Keratinocyte (primary cell): ENCODE measurements at regions not wholly inside any gene's neighbourhood (a gene's known extent, or its start where the extent isn't known, plus 50 kb on each side); places are given as distances from the start of the nearest gene placed in this dataset.

Experiments used
- DNase-seq: peaks from one replicate; pipeline ENCODE4 v3.0.0-alpha.2; 2011; ENCODE audit warnings: low read depth, missing footprints, low spot score
- FAIRE-seq: peaks from 2 replicates; lab custom pipeline; 2011; peaks lifted over from hg19 to GRCh38; lab: Jason Lieb, UNC
- H2AFZ ChIP-seq: 2 replicates; pipeline ENCODE4 v1.6.0; 2012; ENCODE audit warnings: low read length, control low read depth, inconsistent platforms; ENCODE audit not compliant: control insufficient read depth
- H3K27ac ChIP-seq: 2 replicates; pipeline ENCODE4 v1.5.1; 2011; ENCODE audit warnings: low read length; ENCODE audit not compliant: control insufficient read depth, insufficient read depth
- H3K27me3 ChIP-seq: 3 replicates; pipeline ENCODE4 v1.6.0; 2011; ENCODE audit warnings: low read length; ENCODE audit not compliant: control insufficient read depth, insufficient read depth; ENCODE audit errors: extremely low read depth
- H3K36me3 ChIP-seq, 2 experiments: 2 replicates in 1 of 2; 3 replicates in 1 of 2; pipeline ENCODE4 v1.5.1; 2011; ENCODE audit warnings: low read length in 2 of 2, mild to moderate bottlenecking in 1 of 2; ENCODE audit not compliant: control insufficient read depth in 2 of 2, insufficient read depth in 2 of 2; ENCODE audit errors: extremely low read depth in 1 of 2
- H3K4me1 ChIP-seq: 3 replicates; pipeline ENCODE4 v1.5.1; 2011; ENCODE audit warnings: low read length; ENCODE audit not compliant: control insufficient read depth, insufficient read depth; ENCODE audit errors: extremely low read depth
- H3K4me2 ChIP-seq: 3 replicates; pipeline ENCODE4 v1.6.0; 2011; ENCODE audit warnings: low read depth, low read length; ENCODE audit not compliant: control insufficient read depth, insufficient read depth; ENCODE audit errors: extremely low read depth
- H3K4me3 ChIP-seq, 3 experiments: fragments of 200-600 bp in 1 of 3; sonication (generic) in 1 of 3; 2 replicates in 2 of 3; 3 replicates in 1 of 3; pipeline ENCODE4 v1.5.1; 2011 to 2016; ENCODE audit warnings: low read length in 3 of 3, mild to moderate bottlenecking in 3 of 3, control low read depth in 2 of 3, inconsistent platforms in 1 of 3, low read depth in 1 of 3, mixed read lengths in 1 of 3, mixed run types in 1 of 3, moderate library complexity in 1 of 3; ENCODE audit not compliant: control insufficient read depth in 2 of 3, insufficient read depth in 2 of 3; ENCODE audit errors: extremely low read depth in 1 of 3
- H3K79me2 ChIP-seq: 2 replicates; pipeline ENCODE4 v1.6.0; 2012; ENCODE audit warnings: low read length; ENCODE audit not compliant: control insufficient read depth, insufficient read depth
- H3K9ac ChIP-seq: 3 replicates; pipeline ENCODE4 v1.6.0; 2011; ENCODE audit warnings: low read length; ENCODE audit not compliant: control insufficient read depth, insufficient read depth; ENCODE audit errors: extremely low read depth
- H3K9me1 ChIP-seq: 3 replicates; pipeline ENCODE4 v1.6.0; 2011; ENCODE audit warnings: low read length; ENCODE audit not compliant: control insufficient read depth, insufficient read depth; ENCODE audit errors: extremely low read depth
- H3K9me3 ChIP-seq: 2 replicates; pipeline ENCODE4 v1.5.1; 2012; ENCODE audit warnings: low read depth, low read length; ENCODE audit not compliant: control insufficient read depth
- H4K20me1 ChIP-seq: 3 replicates; pipeline ENCODE4 v1.6.0; 2011; ENCODE audit warnings: low read length; ENCODE audit not compliant: control insufficient read depth, insufficient read depth; ENCODE audit errors: extremely low read depth
- CTCF ChIP-seq, 3 experiments: IDR thresholded peaks in 1 of 3; conservative IDR thresholded peaks in 1 of 3; optimal IDR thresholded peaks in 1 of 3; 2 replicates in 2 of 3; 3 replicates in 1 of 3; pipeline versions ENCODE3 to v1.5.1; 2011; ENCODE audit warnings: low read length in 3 of 3, mild to moderate bottlenecking in 3 of 3, moderate library complexity in 2 of 3, control low read depth in 1 of 3, inconsistent platforms in 1 of 3; ENCODE audit not compliant: insufficient read depth in 2 of 3; ENCODE audit errors: extremely low read depth in 1 of 3
- EZH2 ChIP-seq: IDR thresholded peaks from one replicate; pipeline ENCODE4 v1.6.1; 2012; ENCODE audit warnings: inconsistent platforms, mild to moderate bottlenecking, low read length, moderate library complexity
- dilution Hi-C: fragments of 300-500 bp; cut with MboI; formaldehyde crosslinking; loops from one replicate; pipeline ENCODE4 v1.7.0; 2020; ENCODE audit warnings: low sequenced_read_pairs; ENCODE audit not compliant: extremely low pct_ligation_motif_present

- no peaks in the 10 kb centered on the region for H3K27me3 ChIP-seq
- no peaks in the 10 kb centered on the region for H3K9me1 ChIP-seq
- no peak overlapping the region for H3K27ac ChIP-seq
- DNase-seq = no peak
- H3K4me3 ChIP-seq = no peak overlapping the region
- no peaks in the 10 kb centered on the region for H3K9me3 ChIP-seq
- H3K9ac ChIP-seq = no peak overlapping the region
- H3K4me1 ChIP-seq = no peaks in the 10 kb centered on the region
- no peak overlapping the region for H2AFZ ChIP-seq
- TF ChIP-seq EZH2 = no peak
- TF ChIP-seq CTCF (optimal IDR thresholded peaks at IDR 0.05 in 1 of 3, IDR thresholded peaks at IDR 0.05 in 1 of 3, conservative IDR thresholded peaks at IDR 0.05 in 1 of 3; ENCODE audit: extremely low read depth in 1 of 3, insufficient read depth in 2 of 3, low read length in 3 of 3) = no peak
- H3K36me3 ChIP-seq = no peaks in the 10 kb centered on the region
- dilution Hi-C loops = no loop called here
- no peaks in the 10 kb centered on the region for H4K20me1 ChIP-seq
- no peak for FAIRE-seq
- no peaks in the 10 kb centered on the region for H3K79me2 ChIP-seq
- no peak overlapping the region for H3K4me2 ChIP-seq
Measured at GRCh38 chr1:194447636-194448035, 1261.2 kb upstream of the B3GALT2 start.

GRCh38 chr1:194445244-194445643 lies 1258.8 kb upstream of the B3GALT2 start:
- H3K27me3 ChIP-seq = no peaks in the 10 kb centered on the region
- no peaks in the 10 kb centered on the region for H3K9me1 ChIP-seq
- no peaks in the 10 kb centered on the region for H3K4me1 ChIP-seq
- FAIRE-seq (no peak), DNase-seq (no peak)
- no peak for TF ChIP-seq CTCF (optimal IDR thresholded peaks at IDR 0.05 in 1 of 3, IDR thresholded peaks at IDR 0.05 in 1 of 3, conservative IDR thresholded peaks at IDR 0.05 in 1 of 3; ENCODE audit: extremely low read depth in 1 of 3, insufficient read depth in 2 of 3, low read length in 3 of 3)
- TF ChIP-seq EZH2 = no peak
- no peak overlapping the region for H3K27ac ChIP-seq
- no peaks in the 10 kb centered on the region for H3K9me3 ChIP-seq
- H3K4me2 ChIP-seq = no peak overlapping the region
- dilution Hi-C loops = no loop called here
- H3K79me2 ChIP-seq = no peaks in the 10 kb centered on the region
- no peak overlapping the region for H3K9ac ChIP-seq
- H3K36me3 ChIP-seq = no peaks in the 10 kb centered on the region
- no peak overlapping the region for H3K4me3 ChIP-seq
- H2AFZ ChIP-seq = no peak overlapping the region
- H4K20me1 ChIP-seq = no peaks in the 10 kb centered on the region
